Sigmoid colon (tissue), 4 donors: ENCODE measurements at regions not wholly inside any gene's neighbourhood (a gene's known extent, or its start where the extent isn't known, plus 50 kb on each side); places are given as distances from the start of the nearest gene placed in this dataset.

Experiments used
- EP300 ChIP-seq, 4 donors: sonication (generic); formaldehyde crosslinking; IDR thresholded peaks; one replicate each; pipeline ENCODE4 v1.6.1; 2017; ENCODE audit warnings: antibody characterized with exemption in 4 of 4
- POLR2A ChIP-seq, 2 donors: fragments of 450-650 bp; IDR thresholded peaks; one replicate each; pipeline ENCODE4 v1.6.1; 2016; ENCODE audit warnings: antibody characterized with exemption in 2 of 2, mild to moderate bottlenecking in 2 of 2, moderate library complexity in 2 of 2
- POLR2AphosphoS5 ChIP-seq, 4 donors: sonication (generic); formaldehyde crosslinking; IDR thresholded peaks; one replicate each; pipeline ENCODE4 v1.6.1; 2017; ENCODE audit warnings: antibody characterized with exemption in 4 of 4
- TF ChIP-seq, protein P1 (sequence below), 4 experiments: fragments of 450-650 bp in 3 of 4; fragments of 200-600 bp in 1 of 4; IDR thresholded peaks; one replicate each; pipeline ENCODE4 v1.5.1; 2016 to 2019; ENCODE audit warnings: antibody characterized with exemption in 4 of 4, mild to moderate bottlenecking in 3 of 4, moderate library complexity in 2 of 4

DNA sequence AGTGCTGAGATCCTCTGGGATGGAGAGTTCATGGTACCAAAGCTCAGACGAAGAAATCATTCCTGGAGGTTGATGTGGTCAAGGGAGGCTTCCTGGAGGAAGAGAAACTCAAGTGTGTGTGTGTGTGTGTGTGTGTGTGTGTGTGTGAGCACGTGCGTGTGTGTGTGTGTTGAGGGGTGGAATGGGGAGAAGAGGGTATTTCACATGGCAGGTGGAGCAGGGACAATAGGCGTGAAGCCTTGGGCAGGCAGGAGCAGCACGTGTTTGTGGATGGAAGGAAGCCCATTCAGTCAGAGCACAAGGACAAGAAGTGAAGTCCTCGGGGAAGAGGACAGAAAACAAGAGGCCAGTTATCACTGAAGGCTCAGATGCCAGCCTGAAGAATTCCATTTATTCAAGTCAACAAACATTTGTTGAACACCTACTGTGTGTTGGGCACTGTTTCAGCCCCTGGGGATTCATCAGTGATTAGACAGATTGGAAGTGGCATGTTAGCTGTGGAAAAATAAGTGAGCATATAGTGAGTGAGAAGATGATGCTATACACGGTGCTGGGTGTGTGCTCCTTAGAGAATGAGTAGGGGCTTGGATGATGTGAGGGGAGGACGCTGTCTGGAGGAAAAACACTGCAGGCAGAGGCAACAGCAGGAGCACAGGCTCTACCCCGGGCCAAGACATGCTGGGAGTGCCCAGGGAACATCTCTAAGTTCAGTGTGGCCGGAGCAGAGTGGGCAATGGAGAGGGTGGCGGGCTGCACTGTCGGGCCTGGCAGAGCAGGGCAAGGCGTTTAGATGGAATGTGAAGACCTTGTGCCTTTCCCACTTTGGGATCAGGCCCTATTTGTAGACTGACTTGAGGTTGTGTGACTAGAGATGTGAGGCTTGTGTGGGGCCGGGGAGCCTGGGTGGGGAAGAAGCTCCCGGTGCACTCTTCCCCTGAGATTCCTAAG, 267.1 kb downstream of the CBLN1 start:
- TF ChIP-seq, protein P1, sequence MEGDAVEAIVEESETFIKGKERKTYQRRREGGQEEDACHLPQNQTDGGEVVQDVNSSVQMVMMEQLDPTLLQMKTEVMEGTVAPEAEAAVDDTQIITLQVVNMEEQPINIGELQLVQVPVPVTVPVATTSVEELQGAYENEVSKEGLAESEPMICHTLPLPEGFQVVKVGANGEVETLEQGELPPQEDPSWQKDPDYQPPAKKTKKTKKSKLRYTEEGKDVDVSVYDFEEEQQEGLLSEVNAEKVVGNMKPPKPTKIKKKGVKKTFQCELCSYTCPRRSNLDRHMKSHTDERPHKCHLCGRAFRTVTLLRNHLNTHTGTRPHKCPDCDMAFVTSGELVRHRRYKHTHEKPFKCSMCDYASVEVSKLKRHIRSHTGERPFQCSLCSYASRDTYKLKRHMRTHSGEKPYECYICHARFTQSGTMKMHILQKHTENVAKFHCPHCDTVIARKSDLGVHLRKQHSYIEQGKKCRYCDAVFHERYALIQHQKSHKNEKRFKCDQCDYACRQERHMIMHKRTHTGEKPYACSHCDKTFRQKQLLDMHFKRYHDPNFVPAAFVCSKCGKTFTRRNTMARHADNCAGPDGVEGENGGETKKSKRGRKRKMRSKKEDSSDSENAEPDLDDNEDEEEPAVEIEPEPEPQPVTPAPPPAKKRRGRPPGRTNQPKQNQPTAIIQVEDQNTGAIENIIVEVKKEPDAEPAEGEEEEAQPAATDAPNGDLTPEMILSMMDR (IDR thresholded peaks at IDR 0.05): no peak
- TF ChIP-seq POLR2A (IDR thresholded peaks at IDR 0.05): no peak
- TF ChIP-seq EP300 (IDR thresholded peaks at IDR 0.05): no peak
- no peak for TF ChIP-seq POLR2AphosphoS5 (IDR thresholded peaks at IDR 0.05)
